ENCODE measurements at regions not wholly inside any gene's neighbourhood (a gene's known extent, or its start where the extent isn't known, plus 50 kb on each side); places are given as distances from the start of the nearest gene placed in this dataset.

- intact Hi-C loops (cut with DNase I, micrococcal nuclease): no loop called here
- no peaks in the 10 kb centered on the region for H3K36me3 ChIP-seq (ENCODE audit: insufficient read depth, low read length)
- Mint-ChIP-seq H3K9me3 (no peaks in the 10 kb centered on the region), H3K27ac (no peak overlapping the region), H3K27me3 (no peaks in the 10 kb centered on the region), H3K4me1 (ENCODE audit: low read depth) (no peaks in the 10 kb centered on the region), H3K4me3 (no peak overlapping the region), H3K36me3 (ENCODE audit: low read depth) (no peaks in the 10 kb centered on the region)
- no peak overlapping the region for H3K27ac ChIP-seq (ENCODE audit: low read depth in 1 of 2, low read length in 2 of 2)
- DNase-seq (no peak), ATAC-seq (ENCODE audit: poor library complexity) (no peak)
- H3K4me1 ChIP-seq (ENCODE audit: insufficient read depth, low read length): no peaks in the 10 kb centered on the region
- H3K27me3 ChIP-seq (ENCODE audit: control insufficient read depth in 1 of 2, insufficient read depth in 2 of 2, low read length in 2 of 2): no peaks in the 10 kb centered on the region
- no peak overlapping the region for H3K4me3 ChIP-seq (ENCODE audit: low read length)
- ChIA-PET CTCF (no interaction called here), POLR2A (no interaction called here)
- no peak for TF ChIP-seq CTCF (IDR thresholded peaks at IDR 0.05)
- no peaks in the 10 kb centered on the region for H3K9me3 ChIP-seq (ENCODE audit: control insufficient read depth in 1 of 2, insufficient read depth in 1 of 2, low read length in 2 of 2)
These were observed 123.0 kb upstream of the CEP162 start for GRCh38 chr6:84350397-84350796.

- Mint-ChIP-seq H3K36me3 (ENCODE audit: low read depth) (no peaks in the 10 kb centered on the region), H3K27ac (no peak overlapping the region), H3K9me3 (no peaks in the 10 kb centered on the region), H3K4me1 (ENCODE audit: low read depth) (no peaks in the 10 kb centered on the region), H3K27me3 (no peaks in the 10 kb centered on the region), H3K4me3 (no peak overlapping the region)
- Histone ChIP-seq H3K27ac (ENCODE audit: low read depth in 1 of 2, low read length in 2 of 2) (no peak overlapping the region), H3K9me3 (ENCODE audit: control insufficient read depth in 1 of 2, insufficient read depth in 1 of 2, low read length in 2 of 2) (no peaks in the 10 kb centered on the region), H3K4me1 (ENCODE audit: insufficient read depth, low read length) (no peaks in the 10 kb centered on the region), H3K4me3 (ENCODE audit: low read length) (no peak overlapping the region), H3K36me3 (ENCODE audit: insufficient read depth, low read length) (no peaks in the 10 kb centered on the region), H3K27me3 (ENCODE audit: control insufficient read depth in 1 of 2, insufficient read depth in 2 of 2, low read length in 2 of 2) (no peaks in the 10 kb centered on the region)
- DNase-seq (no peak), ATAC-seq (ENCODE audit: poor library complexity) (no peak)
- POLR2A ChIA-PET: no interaction called here
- no peak for TF ChIP-seq CTCF (IDR thresholded peaks at IDR 0.05)
- CTCF ChIA-PET: no interaction called here
- intact Hi-C loops (cut with DNase I, micrococcal nuclease): no loop called here
These were observed 122.1 kb upstream of the CEP162 start for GRCh38 chr6:84349542-84349941.

- Mint-ChIP-seq H3K4me1 (ENCODE audit: low read depth) (no peaks in the 10 kb centered on the region), H3K27me3 (no peaks in the 10 kb centered on the region), H3K27ac (no peak overlapping the region), H3K36me3 (ENCODE audit: low read depth) (no peaks in the 10 kb centered on the region), H3K4me3 (no peak overlapping the region), H3K9me3 (no peaks in the 10 kb centered on the region)
- DNase-seq: no peak
- intact Hi-C loops (cut with DNase I, micrococcal nuclease): no loop called here
- Histone ChIP-seq H3K27me3 (ENCODE audit: control insufficient read depth in 1 of 2, insufficient read depth in 2 of 2, low read length in 2 of 2) (no peaks in the 10 kb centered on the region), H3K36me3 (ENCODE audit: insufficient read depth, low read length) (no peaks in the 10 kb centered on the region), H3K27ac (ENCODE audit: low read depth in 1 of 2, low read length in 2 of 2) (no peak overlapping the region), H3K4me3 (ENCODE audit: low read length) (no peak overlapping the region), H3K9me3 (ENCODE audit: control insufficient read depth in 1 of 2, insufficient read depth in 1 of 2, low read length in 2 of 2) (no peaks in the 10 kb centered on the region), H3K4me1 (ENCODE audit: insufficient read depth, low read length) (no peaks in the 10 kb centered on the region)
- CTCF ChIA-PET: no interaction called here
- POLR2A ChIA-PET: no interaction called here
- ATAC-seq (ENCODE audit: poor library complexity): no peak
- no peak for TF ChIP-seq CTCF (IDR thresholded peaks at IDR 0.05)
These were observed 121.4 kb upstream of the CEP162 start for GRCh38 chr6:84348801-84349200.
